ENCODE measurements at regions not wholly inside any gene's neighbourhood (a gene's known extent, or its start where the extent isn't known, plus 50 kb on each side); places are given as distances from the start of the nearest gene placed in this dataset.
"Not testable (repeated sequence)": the region's sequence is repeated elsewhere in the genome, so short reads cannot be mapped to it uniquely, and the experiment has no call there.

DNA sequence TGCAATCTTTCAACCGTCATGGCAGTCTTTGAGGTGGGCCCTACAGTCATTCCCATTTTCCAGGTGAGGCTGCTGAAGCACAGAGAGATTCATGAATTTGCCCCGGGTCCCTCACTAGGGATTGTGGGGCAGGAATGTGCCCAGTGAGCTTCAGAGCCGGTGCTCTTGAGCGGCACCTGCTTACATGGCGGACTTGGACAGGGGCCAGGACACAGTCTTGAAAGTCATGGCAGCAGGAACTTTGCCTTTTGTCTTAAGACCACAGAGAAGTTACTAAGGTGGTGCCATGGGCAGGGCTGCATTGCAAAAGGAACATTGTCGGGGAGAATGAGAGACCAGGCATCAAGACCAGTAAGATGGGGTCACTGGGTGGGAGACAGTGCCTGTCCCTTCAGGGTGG lies 363.4 kb downstream of the FOXL1 start:
- DNase-seq: no peak

DNA sequence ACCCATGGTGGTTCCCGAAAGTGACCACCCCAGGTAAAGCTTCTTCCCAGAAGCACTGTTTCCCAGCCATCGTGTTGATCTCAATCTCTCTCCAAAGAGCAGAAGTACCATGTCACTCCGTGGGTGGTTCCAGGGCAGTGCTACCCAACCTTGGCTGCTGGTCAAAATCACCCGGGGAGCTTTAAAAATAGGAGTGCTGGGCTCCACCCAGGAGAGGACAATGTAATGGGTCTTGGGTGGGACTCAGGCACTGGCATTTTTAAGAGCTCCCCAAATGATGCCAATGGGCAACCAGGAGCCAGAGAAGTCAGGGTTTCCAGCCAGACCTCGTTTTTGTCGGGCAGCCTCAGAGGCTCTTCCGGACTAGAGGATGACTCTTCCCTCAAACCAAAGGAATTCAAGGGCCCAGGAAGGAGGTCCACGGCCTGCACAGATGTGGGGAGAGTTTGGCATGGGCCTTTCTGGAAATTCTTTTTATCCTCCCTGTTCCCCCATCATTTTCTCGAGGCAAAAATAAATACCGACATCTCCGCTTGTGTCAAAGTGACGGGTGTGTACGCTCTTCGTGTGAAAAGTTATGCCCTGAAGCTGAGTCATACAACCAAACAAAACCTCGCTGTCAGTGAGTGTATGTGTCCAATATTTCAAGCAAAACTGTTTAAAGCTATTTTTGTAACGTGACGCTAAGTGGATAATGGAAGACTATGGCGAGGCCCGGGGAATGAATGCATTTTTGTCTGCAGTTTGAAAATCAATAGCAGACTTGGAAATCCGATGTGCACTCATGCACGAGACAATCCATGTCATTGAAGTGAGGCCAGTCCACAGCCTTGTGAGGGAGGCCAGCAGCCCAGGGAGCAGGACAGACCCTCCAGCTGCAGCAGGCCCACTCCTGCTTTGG lies 364.1 kb downstream of the FOXL1 start:
- no peak for DNase-seq

DNA sequence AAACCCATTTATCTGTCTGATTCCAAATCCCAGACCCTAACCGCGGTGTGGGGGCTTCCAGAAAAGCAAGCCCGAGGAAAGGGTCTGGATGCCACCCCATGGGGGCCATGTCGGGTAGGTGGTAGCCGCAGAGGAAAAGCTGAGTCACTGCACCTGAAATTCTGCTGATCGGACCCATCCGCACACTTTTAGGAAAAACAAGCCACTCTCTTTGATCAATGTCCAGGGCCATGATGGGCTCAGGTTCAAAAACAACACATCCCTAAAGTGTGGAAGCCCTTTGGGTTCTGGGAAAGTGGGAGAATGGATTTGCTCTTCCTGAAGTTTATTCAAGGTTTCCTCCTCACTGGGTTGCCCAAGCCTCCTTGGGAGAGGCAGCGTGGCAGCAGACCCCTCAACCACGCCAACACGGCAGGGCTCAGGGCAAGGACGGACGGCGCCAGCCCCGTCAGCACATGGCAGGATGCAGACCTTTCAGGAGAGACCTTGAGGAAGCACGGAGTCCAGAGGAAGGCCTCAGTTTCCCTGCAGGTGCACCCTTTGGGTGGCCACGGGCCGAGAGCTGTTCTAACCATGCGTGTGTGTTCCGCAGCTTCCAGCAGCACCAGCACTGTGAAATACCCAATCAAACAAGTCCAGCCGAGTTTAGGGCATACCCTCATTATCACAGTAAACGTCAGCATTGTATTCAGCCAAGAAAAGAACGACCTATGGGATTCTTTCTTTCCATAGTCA lies 367.0 kb downstream of the FOXL1 start:
- no peak for DNase-seq

DNA sequence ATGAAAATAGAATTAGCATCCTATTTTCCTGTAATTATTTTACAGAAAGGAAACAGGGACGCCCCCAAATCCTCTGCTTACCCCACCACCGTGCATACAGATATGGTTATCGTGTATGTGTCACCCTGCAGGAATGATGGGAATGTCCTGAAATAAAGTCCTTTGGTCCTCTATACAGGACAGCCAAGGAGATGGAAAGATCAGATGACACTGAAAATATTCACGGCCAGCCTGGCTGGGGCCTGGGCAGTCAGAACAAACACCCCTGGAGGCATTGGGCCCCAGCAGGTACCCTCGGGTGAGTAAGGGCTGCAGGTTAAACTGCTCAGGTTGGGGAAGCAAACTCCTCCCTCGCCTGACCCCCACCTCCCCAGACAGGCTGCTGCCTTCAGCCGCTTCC lies 368.0 kb downstream of the FOXL1 start:
- no peak for DNase-seq

DNA sequence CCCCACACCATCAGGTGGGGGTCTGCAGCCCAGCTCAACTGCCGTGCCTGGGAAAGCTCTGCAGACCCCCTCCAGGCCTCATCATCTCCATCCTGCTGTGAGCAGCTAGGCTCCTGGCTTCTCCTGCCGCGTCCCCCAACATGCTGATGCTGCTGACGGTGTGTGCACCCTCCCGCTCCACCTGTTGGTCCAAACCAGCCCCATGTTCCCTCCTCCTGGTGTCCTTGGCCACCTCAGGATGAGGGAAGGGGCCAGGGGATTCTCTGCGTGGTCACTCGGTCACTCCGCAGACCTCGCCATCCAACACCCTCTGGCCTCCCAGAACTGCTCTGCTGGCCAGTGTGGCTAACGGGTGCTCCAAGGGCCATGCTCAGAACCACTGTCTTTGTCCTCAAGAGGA lies 368.6 kb downstream of the FOXL1 start:
- no peak for DNase-seq

DNA sequence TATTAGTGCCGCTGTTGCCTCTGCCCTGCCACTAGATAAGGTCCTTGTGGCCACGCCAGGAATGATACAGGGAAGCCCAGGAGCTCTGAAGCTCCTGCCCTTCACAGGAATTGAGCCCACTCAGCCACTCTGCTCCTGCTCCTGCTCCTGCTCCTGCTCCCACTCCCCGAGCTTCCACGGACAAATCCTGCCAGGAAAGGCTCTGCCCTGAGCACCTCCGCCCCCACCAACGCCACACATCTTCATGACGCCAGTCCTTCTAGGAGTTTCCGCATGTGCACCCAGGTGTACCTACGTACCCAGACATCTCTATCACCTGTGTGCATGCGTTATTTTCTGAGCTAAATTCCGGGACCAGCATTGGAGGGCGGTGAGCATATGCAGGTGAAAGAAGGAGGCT lies 369.1 kb downstream of the C16orf95 start:
- no peak for DNase-seq

DNA sequence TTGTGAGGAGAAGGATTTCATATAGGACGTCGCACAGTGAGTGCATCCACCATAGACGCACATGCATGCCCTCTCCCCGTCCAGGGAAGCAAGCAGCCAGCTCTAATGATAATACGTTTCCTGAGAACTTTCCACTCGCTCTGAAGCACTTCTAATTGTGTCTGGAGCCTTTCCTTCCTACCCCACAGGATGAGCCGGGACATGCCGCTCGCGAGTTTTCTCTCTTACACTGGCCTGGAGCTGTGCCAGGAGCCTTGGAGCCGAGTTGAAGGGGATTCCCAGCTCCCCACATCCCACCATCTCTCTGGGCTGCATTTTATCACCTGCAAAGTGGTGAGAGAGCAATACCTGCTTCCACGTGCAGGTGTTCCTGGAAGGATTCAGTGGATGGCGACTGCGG lies 368.1 kb downstream of the C16orf95 start:
- DNase-seq: no peak

DNA sequence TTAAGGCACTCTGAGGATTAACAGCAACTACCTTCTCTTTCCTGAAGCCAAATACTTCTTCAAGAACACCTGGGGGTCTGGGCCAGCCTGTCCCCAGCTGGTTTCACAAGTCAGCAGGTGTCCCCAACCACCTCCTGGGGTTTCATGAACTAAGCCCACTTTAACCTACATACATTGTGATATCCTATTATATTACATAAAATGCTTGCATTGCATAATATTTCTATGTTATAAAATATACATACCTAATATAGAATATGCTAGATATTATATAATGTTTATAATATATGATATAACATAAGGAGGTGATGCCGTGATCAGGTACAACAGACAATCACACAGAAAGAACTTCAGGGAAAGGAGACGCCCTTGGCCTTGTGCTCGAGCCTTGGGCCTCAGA lies 367.6 kb downstream of the C16orf95 start:
- DNase-seq: no peak

DNA sequence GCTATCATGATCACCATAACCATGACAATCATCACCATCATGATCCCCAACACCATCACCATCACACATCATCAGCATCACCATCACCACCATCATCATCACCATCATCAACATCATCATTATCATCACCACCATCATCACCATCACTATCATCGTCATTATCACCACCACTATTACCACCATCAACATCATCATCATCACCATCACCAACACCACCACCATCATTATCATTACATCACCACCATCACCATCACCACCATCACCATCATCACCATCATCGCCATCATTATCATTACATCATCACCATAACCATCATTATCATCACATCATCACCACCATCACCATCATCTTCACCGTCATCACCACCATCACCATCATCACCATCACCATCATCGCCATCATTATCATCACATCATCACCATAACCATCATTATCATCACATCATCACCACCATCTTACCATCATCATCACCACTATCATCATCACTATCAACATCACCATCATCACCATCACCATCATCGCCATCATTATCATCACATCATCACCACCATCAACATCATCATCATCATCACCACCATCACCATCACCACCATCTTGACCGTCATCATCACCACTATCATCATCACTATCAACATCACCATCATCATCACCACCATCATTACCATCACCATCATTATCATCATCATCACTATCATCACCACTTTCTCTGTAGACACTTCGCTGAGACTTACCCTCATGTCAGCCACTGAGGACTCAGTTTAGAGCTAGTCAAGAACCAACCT lies 366.0 kb downstream of the C16orf95 start:
- no peak for DNase-seq

DNA sequence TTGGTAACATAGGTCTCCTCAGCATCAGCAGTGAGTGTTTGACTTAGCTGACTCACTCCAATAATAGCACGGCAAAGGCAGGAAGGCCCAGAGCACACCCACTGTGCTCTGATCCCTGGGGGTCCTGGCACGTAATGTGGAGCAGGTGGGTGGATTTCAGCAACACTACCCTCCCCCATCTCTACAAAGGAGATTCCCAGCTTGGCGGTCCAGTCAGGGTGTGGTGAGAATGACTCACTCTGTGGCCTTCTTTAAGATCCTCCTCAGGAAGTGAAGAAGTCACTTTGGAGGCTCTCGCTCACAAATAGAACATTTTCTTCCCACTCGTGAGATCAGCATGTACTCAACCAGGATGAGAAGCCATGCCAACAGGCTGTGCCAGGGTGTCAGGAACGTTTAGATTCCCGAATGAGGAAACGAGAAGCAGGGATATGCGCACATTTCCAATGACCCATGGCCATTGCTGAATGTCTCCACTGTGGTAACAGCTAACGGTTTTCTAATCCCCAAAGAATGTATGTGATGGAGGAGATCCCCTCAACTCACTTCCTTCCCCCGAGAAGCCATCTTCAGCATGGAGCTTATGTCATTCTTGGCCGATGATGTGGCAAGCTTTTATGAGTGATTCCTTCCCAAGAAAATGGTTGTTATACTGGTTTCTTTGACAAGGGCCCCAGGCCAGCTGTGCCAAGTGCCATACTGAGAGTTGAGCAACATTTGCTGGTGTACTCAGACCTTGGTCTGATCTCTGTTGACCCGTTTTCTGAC lies 365.2 kb downstream of the C16orf95 start:
- DNase-seq: no peak

DNA sequence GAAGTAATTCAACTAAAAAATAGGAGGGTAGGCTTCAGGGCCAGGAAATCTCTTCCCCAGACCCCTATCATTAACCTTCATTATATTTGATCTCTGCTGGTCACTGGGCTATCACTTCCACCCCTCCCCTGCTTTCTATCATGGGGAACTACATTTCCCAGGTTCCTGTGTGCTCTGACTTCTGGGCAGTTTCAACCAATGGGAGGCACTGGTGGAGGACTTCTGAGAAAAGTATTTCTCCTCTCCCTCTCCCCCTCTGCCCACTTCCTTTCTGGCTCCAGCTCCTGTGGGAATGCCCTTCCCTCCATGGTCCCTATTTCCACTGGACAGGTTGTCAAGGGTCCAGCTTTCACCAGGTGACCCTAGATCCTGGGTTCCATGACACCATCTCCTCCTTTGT lies 364.4 kb downstream of the C16orf95 start:
- no peak for DNase-seq

DNA sequence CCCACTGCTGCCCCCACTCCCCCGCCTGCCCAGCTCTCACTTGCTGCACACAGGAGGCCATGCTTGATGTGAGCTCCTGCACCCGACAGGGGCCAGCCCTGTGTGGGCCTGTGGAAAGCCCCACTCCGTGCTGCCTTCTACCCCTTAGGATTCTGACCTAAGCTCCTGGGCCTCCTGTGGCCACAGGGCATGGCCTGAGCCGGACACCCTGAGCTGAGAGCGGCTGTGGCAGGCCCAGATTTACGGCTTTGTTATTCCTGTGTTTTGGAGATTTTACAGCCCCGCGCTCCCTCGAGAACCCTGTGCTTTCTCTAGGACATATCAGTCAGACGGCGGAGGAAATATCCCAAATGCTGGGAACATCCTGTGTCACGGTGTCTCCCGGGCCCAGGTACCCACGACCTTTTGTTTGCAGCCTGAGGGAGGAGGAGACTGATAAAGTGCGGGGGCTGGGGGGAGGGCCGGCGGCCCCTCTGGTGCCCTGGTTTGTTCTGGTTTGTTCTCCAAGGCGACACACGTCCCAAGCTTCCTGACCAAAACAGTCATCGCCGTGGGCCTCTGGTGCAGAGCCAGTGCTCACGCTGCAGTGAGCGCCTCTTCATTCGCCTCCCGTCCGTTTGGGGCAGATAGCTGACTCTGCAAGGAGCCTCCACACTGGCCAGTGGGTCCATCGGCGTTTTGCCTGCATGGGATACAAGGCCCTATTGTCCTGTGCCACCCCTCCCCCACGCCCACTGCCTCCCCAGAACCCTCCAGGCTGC lies 363.4 kb downstream of the C16orf95 start:
- no peak for DNase-seq

DNA sequence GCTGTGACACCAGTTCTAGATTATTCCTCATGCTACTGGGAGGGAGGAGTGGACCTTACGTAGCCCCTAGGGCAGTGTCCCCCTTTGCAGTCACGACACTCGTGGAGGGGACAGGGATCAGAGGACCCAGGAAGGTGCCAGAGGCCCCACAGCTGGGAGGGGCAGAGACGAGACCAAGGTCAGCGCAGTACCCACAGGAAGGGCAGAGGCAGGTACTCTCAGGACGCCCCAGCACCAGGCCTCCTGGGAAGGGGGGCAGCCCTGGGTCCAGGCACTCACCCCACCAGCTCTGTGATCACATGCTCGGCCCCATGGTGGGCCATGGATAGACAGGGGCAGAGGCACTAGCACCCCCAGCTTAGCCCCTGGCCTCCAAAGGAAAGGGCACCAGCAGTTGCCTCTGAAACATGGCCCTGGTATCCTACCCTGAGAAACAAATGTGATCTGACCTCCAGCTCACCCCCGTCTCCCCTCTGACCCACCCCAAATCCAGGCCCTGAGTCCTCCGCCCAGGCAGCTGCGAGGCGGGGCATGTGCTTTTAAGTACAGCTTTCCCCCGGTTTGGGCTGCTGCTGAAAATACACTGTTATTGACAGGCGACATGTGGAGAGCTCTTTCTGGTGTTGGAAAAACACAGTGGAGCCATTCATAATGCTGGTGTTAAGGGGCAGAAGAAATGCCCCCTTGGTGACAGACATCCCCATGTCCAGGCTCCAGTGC lies 361.9 kb downstream of the C16orf95 start:
- DNase-seq: peak; percentile 61

DNA sequence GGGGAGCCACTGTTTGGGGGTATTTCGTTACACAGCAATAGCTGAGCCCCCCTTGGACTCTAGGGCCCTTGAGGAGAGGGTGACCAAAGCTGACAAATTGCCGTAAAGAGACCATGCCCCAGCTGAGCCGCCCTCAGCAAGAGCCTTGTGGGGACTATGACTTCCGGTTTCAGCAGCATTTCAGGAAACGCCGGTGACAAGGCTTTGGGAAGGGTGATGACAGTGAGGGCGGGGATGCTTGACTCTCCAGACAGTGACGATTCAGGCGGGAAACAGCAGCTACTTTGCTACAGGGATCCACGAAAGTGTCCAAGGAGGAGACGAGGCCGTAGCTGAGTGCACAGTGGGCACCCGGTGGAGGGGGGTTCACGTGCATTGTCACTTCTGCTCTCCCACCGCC lies 360.8 kb downstream of the C16orf95 start:
- DNase-seq: no peak

DNA sequence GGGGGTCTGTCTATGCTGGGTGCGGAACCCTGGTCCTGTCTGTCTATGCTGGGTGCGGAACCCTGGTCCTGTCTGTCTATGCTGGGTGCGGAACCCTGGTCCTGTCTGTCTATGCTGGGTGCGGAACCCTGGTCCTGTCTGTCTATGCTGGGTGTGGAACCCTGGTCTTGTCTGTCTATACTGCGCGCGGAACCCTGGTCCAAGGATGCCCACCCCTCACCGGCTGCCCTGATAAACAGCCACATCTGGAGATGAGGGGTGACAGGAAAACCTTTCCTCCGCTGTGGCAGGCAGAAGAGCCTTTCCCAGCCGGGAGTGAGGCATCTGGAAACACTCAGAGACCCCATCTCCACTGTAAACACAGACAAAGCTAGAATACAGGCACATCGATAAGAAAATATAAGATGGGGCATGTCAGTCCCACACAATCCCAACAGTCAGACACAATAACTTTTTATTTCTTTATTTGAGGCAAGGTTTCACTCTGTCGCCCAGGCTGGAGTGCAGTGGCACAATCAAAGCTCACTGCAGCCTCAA lies 359.5 kb downstream of the C16orf95 start:
- DNase-seq: not testable (repeated sequence)

DNA sequence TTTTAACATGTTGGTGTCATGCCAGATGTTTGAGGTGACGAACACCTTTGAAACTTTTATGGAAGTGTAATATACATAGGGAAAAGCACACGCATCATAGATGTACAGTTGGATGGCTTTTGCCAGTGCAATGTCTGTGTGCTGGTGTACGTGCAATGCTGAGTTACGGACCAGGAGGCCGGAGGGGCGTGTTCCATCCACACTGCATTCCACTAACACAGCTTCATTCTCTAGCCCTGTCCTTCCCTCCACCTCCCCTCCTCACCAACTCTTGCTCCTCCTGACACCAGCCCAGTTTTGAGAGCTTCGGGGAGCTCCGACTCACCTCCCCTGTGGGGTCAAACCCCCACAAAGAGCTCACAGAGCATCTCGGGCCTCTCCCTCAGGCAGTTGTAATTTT lies 358.8 kb downstream of the C16orf95 start:
- no peak for DNase-seq

DNA sequence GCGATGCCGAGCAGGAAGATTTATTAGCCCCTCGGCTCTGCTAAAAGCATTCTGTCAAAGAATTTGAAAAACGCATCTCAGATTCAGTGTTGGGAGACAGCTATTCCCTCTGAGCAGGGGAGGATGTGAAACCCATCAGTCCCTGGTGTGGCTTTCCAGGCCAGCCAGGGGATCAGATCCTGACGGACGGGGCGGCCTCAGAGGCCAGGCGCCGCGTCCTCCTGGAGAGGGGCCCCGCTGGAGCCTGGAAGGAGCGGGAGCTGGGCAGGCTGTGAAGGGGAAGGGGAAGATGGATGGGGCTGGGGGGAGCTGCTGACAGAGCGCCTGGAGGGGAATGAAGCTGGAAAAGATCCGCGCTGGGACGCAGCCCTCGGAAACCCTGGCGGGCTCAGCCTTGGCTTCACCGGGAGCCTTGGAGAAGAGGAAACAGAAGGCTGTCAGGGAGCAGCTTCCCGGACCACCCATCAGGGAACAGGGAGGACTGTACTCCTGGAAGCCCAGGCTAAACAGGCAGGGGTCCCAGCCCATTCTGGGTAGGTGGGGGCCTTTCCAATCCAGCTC lies 358.0 kb downstream of the C16orf95 start:
- DNase-seq: peak; percentile 70

DNA sequence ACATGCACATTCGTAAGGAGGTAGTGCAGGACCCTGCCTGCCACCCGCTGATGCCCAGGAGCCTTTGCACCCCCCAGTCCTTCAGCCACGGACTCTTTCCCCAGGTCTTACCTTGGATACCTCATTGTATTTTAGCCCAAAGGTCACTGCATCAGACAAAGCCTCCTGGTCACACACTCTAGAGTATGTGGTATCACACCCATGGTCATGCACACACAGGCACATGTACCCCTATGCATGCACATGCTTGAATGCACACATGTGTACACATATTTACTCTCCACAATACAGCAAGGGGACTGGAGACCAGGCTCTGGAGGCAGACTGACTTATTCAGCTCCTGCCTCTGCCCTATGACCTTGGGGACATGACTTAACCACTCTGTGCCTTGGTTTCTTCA lies 357.5 kb downstream of the C16orf95 start:
- DNase-seq: no peak

DNA sequence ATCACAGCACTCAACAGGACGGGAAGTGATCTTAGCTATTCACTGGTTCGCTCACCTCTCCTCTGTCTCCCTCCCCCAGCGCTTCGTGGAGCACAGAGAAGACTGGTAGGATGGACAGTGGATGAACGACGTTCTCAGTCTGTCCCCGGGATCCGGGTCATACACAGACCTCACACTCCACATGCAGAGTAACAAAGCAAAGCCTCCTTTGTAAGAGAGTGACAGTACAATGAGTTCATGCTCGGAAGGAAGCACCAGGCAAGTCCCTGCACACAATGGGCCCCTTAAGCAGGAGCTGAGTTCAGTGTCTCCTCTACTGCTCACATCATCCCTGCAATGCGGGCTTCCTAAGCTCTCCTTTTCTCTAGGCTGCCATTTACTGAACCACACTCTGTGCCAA lies 356.9 kb downstream of the C16orf95 start:
- DNase-seq: no peak

DNA sequence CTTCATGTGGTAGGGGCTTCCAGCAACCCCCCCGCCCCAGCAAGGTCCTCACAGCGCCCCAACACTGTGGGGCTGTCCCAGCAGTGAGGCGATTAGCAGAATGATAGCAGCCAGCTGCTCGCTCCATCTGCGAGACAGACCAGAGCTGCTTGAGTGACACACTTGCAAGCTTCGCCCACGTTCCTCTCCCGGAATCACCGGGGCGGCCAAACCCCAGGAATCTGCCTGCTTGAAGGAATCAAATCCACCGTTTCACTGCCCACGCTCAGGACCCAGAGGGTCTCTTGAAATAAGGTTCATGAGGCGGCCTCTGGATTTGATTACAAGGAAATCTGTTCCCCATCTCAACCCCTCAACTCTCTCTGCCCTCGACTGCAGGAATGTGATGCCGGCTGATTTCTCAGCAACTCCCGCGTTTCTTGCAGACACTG lies 356.0 kb downstream of the C16orf95 start:
- DNase-seq: peak; percentile 73

DNA sequence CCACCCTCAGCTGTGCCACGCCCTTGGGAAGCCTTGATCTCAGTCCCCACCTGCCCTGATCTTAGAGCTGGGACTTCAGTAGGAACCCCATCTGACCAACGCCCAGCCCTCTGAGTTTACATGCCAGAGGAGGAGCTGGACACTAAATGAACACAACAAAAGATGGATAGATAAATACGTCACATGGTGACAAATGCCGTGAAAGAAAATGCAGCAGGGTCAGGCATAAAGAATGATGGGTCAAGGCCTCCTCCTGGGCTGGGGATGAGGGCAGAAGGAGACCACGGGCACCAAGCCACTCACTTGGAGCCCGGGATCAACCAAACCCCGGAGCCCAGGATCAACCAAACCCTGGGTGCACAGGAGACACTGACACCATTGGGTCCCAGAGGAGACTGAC lies 354.9 kb downstream of the C16orf95 start:
- no peak for DNase-seq
